T1000 (cell line): ENCODE measurements at regions not wholly inside any gene's neighbourhood (a gene's known extent, or its start where the extent isn't known, plus 50 kb on each side); places are given as distances from the start of the nearest gene placed in this dataset.
"Not testable (repeated sequence)": the region's sequence is repeated elsewhere in the genome, so short reads cannot be mapped to it uniquely, and the experiment has no call there.

Source experiments
- DNase-seq: peaks from one replicate; lab custom pipeline; 2025; ENCODE audit warnings: mixed read lengths; lab: John Stamatoyannopoulos, UW

- no peak for DNase-seq
These were observed 845.3 kb downstream of the FAM181B start for GRCh38 chr11:81888391-81888790.

- no peak for DNase-seq
These were observed 846.0 kb downstream of the FAM181B start for GRCh38 chr11:81887671-81888070.

GRCh38 chr11:81886406-81887075 lies 847.1 kb downstream of the FAM181B start:
- DNase-seq = no peak

- DNase-seq = no peak
These were observed 859.0 kb downstream of the FAM181B start for GRCh38 chr11:81874635-81875034.

GRCh38 chr11:81870815-81871214 lies 862.8 kb downstream of the FAM181B start:
- no peak for DNase-seq

GRCh38 chr11:81870066-81870412 lies 863.6 kb downstream of the FAM181B start:
- no peak for DNase-seq

GRCh38 chr11:81869351-81870065 lies 864.2 kb downstream of the FAM181B start:
- no peak for DNase-seq

GRCh38 chr11:81866896-81867295 lies 866.8 kb downstream of the FAM181B start:
- DNase-seq = no peak

GRCh38 chr11:81857386-81857785 lies 876.3 kb downstream of the FAM181B start:
- no peak for DNase-seq

- no peak for DNase-seq
These were observed 879.9 kb downstream of the FAM181B start for GRCh38 chr11:81853791-81854190.

- DNase-seq = no peak
These were observed 880.8 kb downstream of the FAM181B start for GRCh38 chr11:81852896-81853295.

- DNase-seq = no peak
These were observed 893.3 kb downstream of the FAM181B start for GRCh38 chr11:81840380-81840779.

- no peak for DNase-seq
These were observed 893.7 kb downstream of the FAM181B start for GRCh38 chr11:81839976-81840375.

- no peak for DNase-seq
These were observed 894.6 kb downstream of the FAM181B start for GRCh38 chr11:81839016-81839415.

- no peak for DNase-seq
These were observed 903.7 kb downstream of the FAM181B start for GRCh38 chr11:81829976-81830375.

- no peak for DNase-seq
These were observed 908.3 kb downstream of the FAM181B start for GRCh38 chr11:81825346-81825745.

- no peak for DNase-seq
These were observed 914.2 kb downstream of the FAM181B start for GRCh38 chr11:81819462-81819861.

- no peak for DNase-seq
These were observed 928.8 kb downstream of the FAM181B start for GRCh38 chr11:81804858-81805257.

GRCh38 chr11:81802591-81802990 lies 931.1 kb downstream of the FAM181B start:
- DNase-seq = no peak

- DNase-seq = no peak
These were observed 941.2 kb downstream of the FAM181B start for GRCh38 chr11:81792416-81792815.

GRCh38 chr11:81787584-81788049 lies 946.0 kb downstream of the FAM181B start:
- no peak for DNase-seq

- no peak for DNase-seq
These were observed 961.5 kb downstream of the FAM181B start for GRCh38 chr11:81772166-81772565.

- DNase-seq = not testable (repeated sequence)
These were observed 963.8 kb downstream of the FAM181B start for GRCh38 chr11:81769906-81770305.
